ENCODE measurements at regions not wholly inside any gene's neighbourhood (a gene's known extent, or its start where the extent isn't known, plus 50 kb on each side); places are given as distances from the start of the nearest gene placed in this dataset.

DNA sequence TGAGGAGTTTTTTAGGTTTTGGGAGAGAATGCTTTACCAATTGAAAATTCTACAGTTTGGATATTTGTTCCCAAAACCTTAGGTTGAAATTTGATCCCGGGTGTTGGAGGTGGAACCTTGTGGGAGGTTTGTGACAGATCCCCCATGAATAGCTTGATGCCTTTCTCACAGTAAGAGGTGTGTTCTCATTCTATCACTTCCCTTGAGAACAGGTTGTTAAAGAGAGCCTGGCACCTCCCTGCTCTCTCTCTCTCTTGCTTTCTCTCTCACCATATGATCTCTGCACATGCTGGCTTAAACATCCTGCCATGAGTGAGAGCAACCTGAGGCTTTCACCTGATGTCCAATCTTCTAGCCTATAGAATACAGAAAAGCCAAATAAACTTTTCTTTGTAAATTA is 1475.5 kb upstream of the AGA start:
- Histone ChIP-seq H3K4me1 (ENCODE audit: low read length) (no peaks in the 10 kb centered on the region), H4K20me1 (ENCODE audit: insufficient read depth, low read length) (no peaks in the 10 kb centered on the region), H3F3A (ENCODE audit: insufficient read depth, low read length) (no peaks in the 10 kb centered on the region), H3K4me3 (ENCODE audit: low read length) (no peak overlapping the region), H3K36me3 (replicated peaks; ENCODE audit: insufficient read depth, low read length) (no peaks in the 10 kb centered on the region), H2AFZ (ENCODE audit: low read length) (no peak overlapping the region), H3K27me3 (replicated peaks; ENCODE audit: insufficient read depth, low read length) (no peaks in the 10 kb centered on the region), H3K9me2 (replicated peaks; ENCODE audit: insufficient read depth, low read length) (no peaks in the 10 kb centered on the region), H3K79me2 (ENCODE audit: low read length) (no peaks in the 10 kb centered on the region), H3K4me2 (ENCODE audit: low read depth, low read length) (no peak overlapping the region), H3K9me3 (replicated peaks; ENCODE audit: insufficient read depth, low read length) (no peaks in the 10 kb centered on the region), H3K9ac (ENCODE audit: low read length) (no peak overlapping the region), H3K27ac (ENCODE audit: low read length) (no peak overlapping the region)
- no peak for DNase-seq
- TF ChIP-seq EZH2 (optimal IDR thresholded peaks at IDR 0.05; ENCODE audit: low read depth, low read length) = no peak
- TF ChIP-seq EZH2phosphoT487 (IDR thresholded peaks at IDR 0.05; ENCODE audit: low read length) = no peak
- TF ChIP-seq, protein P1, sequence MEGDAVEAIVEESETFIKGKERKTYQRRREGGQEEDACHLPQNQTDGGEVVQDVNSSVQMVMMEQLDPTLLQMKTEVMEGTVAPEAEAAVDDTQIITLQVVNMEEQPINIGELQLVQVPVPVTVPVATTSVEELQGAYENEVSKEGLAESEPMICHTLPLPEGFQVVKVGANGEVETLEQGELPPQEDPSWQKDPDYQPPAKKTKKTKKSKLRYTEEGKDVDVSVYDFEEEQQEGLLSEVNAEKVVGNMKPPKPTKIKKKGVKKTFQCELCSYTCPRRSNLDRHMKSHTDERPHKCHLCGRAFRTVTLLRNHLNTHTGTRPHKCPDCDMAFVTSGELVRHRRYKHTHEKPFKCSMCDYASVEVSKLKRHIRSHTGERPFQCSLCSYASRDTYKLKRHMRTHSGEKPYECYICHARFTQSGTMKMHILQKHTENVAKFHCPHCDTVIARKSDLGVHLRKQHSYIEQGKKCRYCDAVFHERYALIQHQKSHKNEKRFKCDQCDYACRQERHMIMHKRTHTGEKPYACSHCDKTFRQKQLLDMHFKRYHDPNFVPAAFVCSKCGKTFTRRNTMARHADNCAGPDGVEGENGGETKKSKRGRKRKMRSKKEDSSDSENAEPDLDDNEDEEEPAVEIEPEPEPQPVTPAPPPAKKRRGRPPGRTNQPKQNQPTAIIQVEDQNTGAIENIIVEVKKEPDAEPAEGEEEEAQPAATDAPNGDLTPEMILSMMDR (IDR thresholded peaks at IDR 0.05; ENCODE audit: low read length) = no peak

DNA sequence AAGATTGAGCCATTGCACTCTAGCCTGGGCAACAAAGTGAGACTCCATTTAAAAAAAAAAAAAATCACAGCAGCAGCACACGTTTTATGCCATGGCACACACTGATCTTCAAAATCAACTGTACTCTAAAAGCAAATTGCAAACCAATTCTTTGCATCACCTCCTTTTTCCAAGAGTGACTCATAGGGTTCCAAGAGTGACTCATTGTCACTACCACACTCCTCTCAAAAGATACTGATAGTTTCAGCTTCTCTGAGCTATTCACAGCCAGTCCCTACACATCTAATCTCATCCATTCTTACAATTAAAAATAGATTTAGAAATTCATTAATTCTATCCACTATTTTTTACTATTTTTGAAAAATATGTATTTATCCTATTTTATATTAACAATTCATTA is 1494.9 kb upstream of the AGA start:
- no peaks in the 10 kb centered on the region for H3F3A ChIP-seq (ENCODE audit: insufficient read depth, low read length)
- no peak overlapping the region for H3K4me3 ChIP-seq (ENCODE audit: low read length)
- H3K4me2 ChIP-seq (ENCODE audit: low read depth, low read length) = no peak overlapping the region
- no peak overlapping the region for H3K27ac ChIP-seq (ENCODE audit: low read length)
- no peak overlapping the region for H3K9ac ChIP-seq (ENCODE audit: low read length)
- no peak for DNase-seq
- H3K27me3 ChIP-seq (replicated peaks; ENCODE audit: insufficient read depth, low read length) = no peaks in the 10 kb centered on the region
- H3K4me1 ChIP-seq (ENCODE audit: low read length) = no peaks in the 10 kb centered on the region
- no peak overlapping the region for H2AFZ ChIP-seq (ENCODE audit: low read length)
- no peaks in the 10 kb centered on the region for H3K79me2 ChIP-seq (ENCODE audit: low read length)
- H3K36me3 ChIP-seq (replicated peaks; ENCODE audit: insufficient read depth, low read length) = no peaks in the 10 kb centered on the region
- no peaks in the 10 kb centered on the region for H4K20me1 ChIP-seq (ENCODE audit: insufficient read depth, low read length)
- no peaks in the 10 kb centered on the region for H3K9me3 ChIP-seq (replicated peaks; ENCODE audit: insufficient read depth, low read length)
- TF ChIP-seq, protein P1 (IDR thresholded peaks at IDR 0.05; ENCODE audit: low read length) = no peak
- TF ChIP-seq EZH2phosphoT487 (IDR thresholded peaks at IDR 0.05; ENCODE audit: low read length) (no peak), EZH2 (optimal IDR thresholded peaks at IDR 0.05; ENCODE audit: low read depth, low read length) (no peak)
- no peaks in the 10 kb centered on the region for H3K9me2 ChIP-seq (replicated peaks; ENCODE audit: insufficient read depth, low read length)

DNA sequence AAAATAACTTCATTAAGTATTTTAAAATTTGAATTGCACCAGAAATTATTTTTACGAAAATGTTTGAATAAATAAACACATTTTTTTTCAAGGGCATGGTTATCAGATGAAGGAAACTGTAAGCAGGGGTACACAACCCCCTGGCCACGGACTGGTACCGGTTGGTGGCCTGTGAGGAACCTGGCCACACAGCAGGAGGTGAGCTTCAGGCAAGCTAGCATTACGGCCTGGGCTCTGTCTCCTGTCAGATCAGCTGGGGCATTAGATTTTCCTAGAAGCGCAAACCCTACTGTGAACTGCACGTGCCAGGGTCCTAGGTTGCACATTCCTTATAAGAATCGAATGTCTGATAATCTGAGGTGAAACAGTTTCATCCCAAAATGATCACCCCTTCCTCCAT is 1499.7 kb upstream of the AGA start:
- no peaks in the 10 kb centered on the region for H3K9me2 ChIP-seq (replicated peaks; ENCODE audit: insufficient read depth, low read length)
- no peak for DNase-seq
- no peaks in the 10 kb centered on the region for H3K9me3 ChIP-seq (replicated peaks; ENCODE audit: insufficient read depth, low read length)
- no peak overlapping the region for H3K27ac ChIP-seq (ENCODE audit: low read length)
- no peaks in the 10 kb centered on the region for H3F3A ChIP-seq (ENCODE audit: insufficient read depth, low read length)
- H3K36me3 ChIP-seq (replicated peaks; ENCODE audit: insufficient read depth, low read length) = no peaks in the 10 kb centered on the region
- no peak for TF ChIP-seq EZH2 (optimal IDR thresholded peaks at IDR 0.05; ENCODE audit: low read depth, low read length)
- TF ChIP-seq, protein P1 (IDR thresholded peaks at IDR 0.05; ENCODE audit: low read length) = no peak
- no peak for TF ChIP-seq EZH2phosphoT487 (IDR thresholded peaks at IDR 0.05; ENCODE audit: low read length)
- H4K20me1 ChIP-seq (ENCODE audit: insufficient read depth, low read length) = no peaks in the 10 kb centered on the region
- H3K9ac ChIP-seq (ENCODE audit: low read length) = no peak overlapping the region
- H3K4me2 ChIP-seq (ENCODE audit: low read depth, low read length) = no peak overlapping the region
- no peaks in the 10 kb centered on the region for H3K4me1 ChIP-seq (ENCODE audit: low read length)
- H3K4me3 ChIP-seq (ENCODE audit: low read length) = no peak overlapping the region
- H3K79me2 ChIP-seq (ENCODE audit: low read length) = no peaks in the 10 kb centered on the region
- H2AFZ ChIP-seq (ENCODE audit: low read length) = no peak overlapping the region
- no peaks in the 10 kb centered on the region for H3K27me3 ChIP-seq (replicated peaks; ENCODE audit: insufficient read depth, low read length)

All from MM.1S (cell line).